GM23338 (cell line): ENCODE measurements at regions not wholly inside any gene's neighbourhood (a gene's known extent, or its start where the extent isn't known, plus 50 kb on each side); places are given as distances from the start of the nearest gene placed in this dataset.

ENCODE experiments used
- CREB1 ChIP-seq: fragments of 250-450 bp; sonication (Bioruptor Pico); IDR thresholded peaks from 2 replicates; pipeline ENCODE4 v1.5.0; 2020; ENCODE audit warnings: low read depth, mild to moderate bottlenecking, moderate library complexity
- CTCF ChIP-seq, 2 experiments: fragments of 200-600 bp in 1 of 2; sonication (generic) in 1 of 2; conservative IDR thresholded peaks; 2 replicates each; pipeline versions ENCODE4 v1.5.1 to v1.6.1; 2016 to 2017; ENCODE audit warnings: antibody characterized with exemption in 2 of 2, low read depth in 2 of 2, mild to moderate bottlenecking in 2 of 2, moderate library complexity in 1 of 2
- ETS1 ChIP-seq: IDR thresholded peaks from 2 replicates; pipeline ENCODE4 v1.6.1; 2016; ENCODE audit warnings: antibody characterized with exemption
- EZH2 ChIP-seq: fragments of 200-600 bp; sonication (generic); IDR thresholded peaks from one replicate; pipeline ENCODE4 v1.8.0; 2017; ENCODE audit warnings: antibody characterized with exemption, mild to moderate bottlenecking, low read depth; ENCODE audit not compliant: unreplicated experiment
- EZH2phosphoT487 ChIP-seq: fragments of 200-600 bp; sonication (generic); IDR thresholded peaks from one replicate; pipeline ENCODE4 v1.8.1; 2018; ENCODE audit warnings: antibody characterized with exemption; ENCODE audit not compliant: unreplicated experiment
- JUNB ChIP-seq: IDR thresholded peaks from one replicate; pipeline ENCODE4 v1.6.1; 2016; ENCODE audit warnings: antibody characterized with exemption; ENCODE audit not compliant: unreplicated experiment
- POLR2AphosphoS5 ChIP-seq: IDR thresholded peaks from 2 replicates; pipeline ENCODE4 v1.6.1; 2016; ENCODE audit warnings: antibody characterized with exemption, low read depth
- REST ChIP-seq: IDR thresholded peaks from one replicate; pipeline ENCODE4 v1.6.1; 2018; ENCODE audit warnings: antibody characterized with exemption; ENCODE audit not compliant: unreplicated experiment
- ZNF114 ChIP-seq: fragments of 250-450 bp; sonication (Bioruptor Pico); IDR thresholded peaks from 2 replicates; pipeline ENCODE4 v1.5.0; 2020; ENCODE audit warnings: mild to moderate bottlenecking, moderate library complexity
- ZNF331 ChIP-seq: fragments of 250-450 bp; sonication (Bioruptor Pico); IDR thresholded peaks from 2 replicates; pipeline ENCODE4 v1.5.0; 2020; ENCODE audit warnings: low read depth, mild to moderate bottlenecking, moderate library complexity
- ZNF462 ChIP-seq: fragments of 250-450 bp; sonication (Bioruptor Pico); IDR thresholded peaks from 2 replicates; pipeline ENCODE4 v1.5.0; 2020; ENCODE audit warnings: mild to moderate bottlenecking, moderate library complexity

- TF ChIP-seq CTCF (conservative IDR thresholded peaks at IDR 0.05; ENCODE audit: low read depth in 2 of 2) (no peak), EZH2 (no peak), REST (no peak), POLR2AphosphoS5 (no peak), EZH2phosphoT487 (no peak), ZNF331 (no peak), JUNB (no peak), ZNF462 (no peak), ZNF114 (CRISPR knock-in tag) (no peak), CREB1 (CRISPR knock-in tag) (no peak), ETS1 (no peak)
Measured at GRCh38 chr2:7925506-7925905, 756.4 kb upstream of the ID2 start.
